ENCODE measurements at regions not wholly inside any gene's neighbourhood (a gene's known extent, or its start where the extent isn't known, plus 50 kb on each side); places are given as distances from the start of the nearest gene placed in this dataset.

DNA sequence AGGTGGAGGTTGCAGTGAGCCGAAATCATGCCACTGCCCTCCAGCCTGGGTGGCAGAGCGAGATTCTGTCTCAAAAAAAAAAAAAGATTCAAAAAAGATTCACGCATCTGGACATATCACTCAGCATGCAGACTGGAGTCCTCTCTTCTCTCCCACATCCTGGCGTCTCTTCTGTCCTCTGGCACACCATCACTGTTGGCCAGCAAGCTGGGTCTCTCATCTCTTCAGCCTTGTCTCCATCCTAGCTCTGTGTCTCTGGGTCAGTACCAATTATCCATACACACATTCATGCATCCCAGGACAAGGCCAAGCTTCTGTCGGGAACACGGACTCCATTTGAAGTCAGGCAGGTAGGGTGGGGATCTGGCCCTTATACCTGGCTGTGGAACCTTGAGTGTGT lies 105.5 kb upstream of the MAP1LC3B2 start:
- TF ChIP-seq CTCF (conservative IDR thresholded peaks at IDR 0.05; ENCODE audit: low read depth, low read length) = no peak
- DNase-seq (ENCODE audit: low read depth) = no peak
- no peak overlapping the region for H3K4me3 ChIP-seq (ENCODE audit: low read depth, low read length)

DNA sequence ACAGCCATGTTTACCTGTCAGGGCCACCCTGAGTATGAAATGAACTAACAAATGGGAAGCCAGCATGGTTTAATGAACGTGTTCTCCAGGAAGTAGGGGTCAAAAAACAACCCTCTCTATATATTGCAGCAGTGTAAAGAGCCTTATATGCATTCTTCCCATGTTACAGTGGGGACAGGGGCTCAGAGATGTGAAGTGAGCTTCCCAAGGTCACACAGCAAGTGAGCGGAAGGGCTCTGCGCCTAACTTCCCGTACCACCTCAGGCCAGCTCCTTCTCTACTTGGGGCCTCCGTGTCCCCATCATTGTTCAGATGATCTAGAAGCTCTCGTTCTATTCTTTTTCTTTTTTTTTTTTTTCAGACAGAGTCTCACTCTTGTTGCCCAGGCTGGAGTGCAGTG lies 105.1 kb upstream of the MAP1LC3B2 start:
- no peak overlapping the region for H3K4me3 ChIP-seq (ENCODE audit: low read depth, low read length)
- DNase-seq (ENCODE audit: low read depth) = no peak
- no peak for TF ChIP-seq CTCF (conservative IDR thresholded peaks at IDR 0.05; ENCODE audit: low read depth, low read length)

- peak; percentile 75 for DNase-seq (ENCODE audit: low read depth)
- peak overlapping the region; percentile 26 for H3K4me3 ChIP-seq (ENCODE audit: low read depth, low read length)
- no peak for TF ChIP-seq CTCF (conservative IDR thresholded peaks at IDR 0.05; ENCODE audit: low read depth, low read length)
Measured at GRCh38 chr12:116454950-116455447, 104.2 kb upstream of the MAP1LC3B2 start.

DNA sequence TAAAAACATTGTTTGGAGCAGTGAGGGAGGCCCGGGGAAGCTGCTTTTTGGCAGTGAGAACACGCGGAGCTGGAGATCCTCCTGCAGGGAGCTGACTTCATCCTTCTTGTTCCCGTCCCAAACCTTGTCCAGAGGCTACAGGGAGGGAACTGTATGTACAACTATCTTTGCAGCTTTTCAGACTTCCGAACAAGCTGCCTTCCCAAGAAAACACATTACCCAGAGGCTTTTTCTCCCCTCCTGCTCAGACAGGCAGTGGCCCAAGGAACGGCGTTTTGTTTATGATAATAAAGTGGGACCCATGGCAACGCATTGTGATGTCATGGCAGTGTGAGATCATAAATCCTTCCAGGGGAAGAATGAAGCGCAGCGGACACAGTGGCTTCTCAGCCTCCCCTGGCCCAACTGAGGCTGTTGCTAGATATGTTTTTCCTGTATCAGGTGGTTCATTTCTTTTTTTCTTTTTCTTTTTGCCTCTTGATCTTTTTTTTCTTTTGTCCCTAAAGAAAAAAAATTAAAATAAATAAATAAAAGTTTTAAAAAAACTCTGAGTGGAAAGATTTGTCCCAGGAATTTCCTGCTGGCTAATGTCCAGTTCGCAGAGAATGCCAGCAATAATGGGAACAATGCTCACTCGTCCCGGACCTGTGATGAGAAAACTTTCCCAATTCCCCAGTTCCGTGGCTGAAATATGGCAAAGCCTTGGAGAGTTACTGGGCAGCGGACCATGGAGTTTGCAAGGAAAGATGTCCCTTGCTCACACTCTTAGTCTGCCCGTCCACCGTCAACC lies 103.4 kb upstream of the MAP1LC3B2 start:
- DNase-seq (ENCODE audit: low read depth) = peak; percentile 95
- H3K4me3 ChIP-seq (ENCODE audit: low read depth, low read length) = peak overlapping the region; percentile 26
- no peak for TF ChIP-seq CTCF (conservative IDR thresholded peaks at IDR 0.05; ENCODE audit: low read depth, low read length)

- no peak for DNase-seq (ENCODE audit: low read depth)
- TF ChIP-seq CTCF (conservative IDR thresholded peaks at IDR 0.05; ENCODE audit: low read depth, low read length) = no peak
- peak overlapping the region; percentile 25 for H3K4me3 ChIP-seq (ENCODE audit: low read depth, low read length)
Measured at GRCh38 chr12:116456330-116457082, 102.7 kb upstream of the MAP1LC3B2 start.

DNA sequence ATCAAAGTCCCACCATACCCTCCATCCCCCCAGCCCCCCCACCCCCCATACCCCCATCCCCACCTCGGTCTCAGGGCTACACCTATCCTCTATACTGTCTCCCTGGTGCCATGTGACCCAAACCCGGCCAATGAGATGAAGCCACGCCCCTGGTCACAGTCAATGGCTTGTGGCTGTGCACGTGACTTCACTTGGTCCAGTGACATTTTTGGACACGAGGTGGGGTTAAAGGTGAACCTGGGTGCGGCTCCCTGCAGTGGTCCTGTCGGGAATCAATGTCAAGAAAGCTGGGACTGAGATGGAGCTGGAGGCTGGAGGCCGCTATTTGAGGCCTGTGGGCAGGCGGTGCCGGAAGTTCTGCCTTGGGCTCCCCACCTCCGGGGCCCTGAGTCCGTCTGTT lies 100.7 kb upstream of the MAP1LC3B2 start:
- DNase-seq (ENCODE audit: low read depth) = no peak
- TF ChIP-seq CTCF (conservative IDR thresholded peaks at IDR 0.05; ENCODE audit: low read depth, low read length) = no peak
- no peak overlapping the region for H3K4me3 ChIP-seq (ENCODE audit: low read depth, low read length)
